NCI-H2227 (cell line): ENCODE measurements at regions not wholly inside any gene's neighbourhood (a gene's known extent, or its start where the extent isn't known, plus 50 kb on each side); places are given as distances from the start of the nearest gene placed in this dataset.
"Not testable (repeated sequence)": the region's sequence is repeated elsewhere in the genome, so short reads cannot be mapped to it uniquely, and the experiment has no call there.

ENCODE experiments used
- DNase-seq: peaks from one replicate; lab custom pipeline; 2025; ENCODE audit not compliant: unreplicated experiment; lab: John Stamatoyannopoulos, UW

DNA sequence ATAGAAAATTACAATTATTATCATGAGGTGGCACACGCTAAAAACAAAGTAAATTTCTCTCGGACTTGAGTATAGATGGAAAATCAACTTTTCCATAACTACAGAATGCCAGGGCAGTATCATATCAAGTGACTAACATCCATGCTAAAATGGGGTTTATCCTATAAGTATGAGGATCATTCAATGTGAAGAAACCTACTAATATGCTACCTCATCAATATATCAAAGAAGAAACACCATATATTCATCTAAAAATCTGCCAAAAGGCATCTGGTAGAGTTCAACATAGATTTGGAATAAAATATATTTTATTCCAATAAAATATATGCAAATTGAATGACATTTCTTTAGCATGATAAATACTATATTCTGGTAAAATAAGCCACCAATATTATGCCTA is 894.4 kb downstream of the MCTP2 start:
- no peak for DNase-seq

DNA sequence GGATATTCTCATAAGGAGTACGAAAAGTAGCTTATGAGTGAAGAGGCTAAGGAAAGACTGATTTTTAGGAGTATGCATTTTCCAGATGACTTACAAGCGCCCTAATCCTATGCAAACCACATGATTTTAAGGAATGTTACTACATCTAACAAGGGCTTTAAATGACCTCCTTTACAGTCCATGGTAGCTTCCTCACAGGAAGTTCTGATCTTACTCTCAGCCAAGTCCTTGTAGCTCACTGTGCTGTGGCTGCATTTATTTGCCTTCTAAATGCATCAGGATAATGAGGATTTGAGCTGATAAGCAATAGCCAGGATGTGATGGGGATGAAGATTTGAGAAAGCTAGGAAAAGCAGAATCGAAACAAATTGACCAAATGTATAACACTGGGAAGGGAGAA is 896.0 kb downstream of the MCTP2 start:
- no peak for DNase-seq

DNA sequence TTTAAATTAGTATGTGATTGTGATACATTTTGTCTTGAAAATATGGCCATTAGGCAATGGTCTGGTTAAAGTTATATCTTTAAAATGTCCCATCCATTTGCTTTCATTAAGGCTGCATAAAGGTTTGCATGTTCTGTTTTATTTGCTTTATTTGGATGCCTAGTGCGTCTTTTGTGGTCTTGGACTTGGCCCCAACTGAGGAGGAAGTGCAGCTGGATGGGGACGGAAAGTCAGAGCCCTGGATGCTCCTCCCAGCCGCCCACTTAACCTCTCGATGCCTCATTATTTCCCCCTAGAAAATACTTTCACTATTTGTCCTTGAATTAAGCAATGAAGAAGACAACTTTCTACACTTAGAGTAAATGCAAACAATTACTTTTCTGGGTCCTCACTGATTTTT is 898.2 kb downstream of the MCTP2 start:
- DNase-seq, result no peak

DNA sequence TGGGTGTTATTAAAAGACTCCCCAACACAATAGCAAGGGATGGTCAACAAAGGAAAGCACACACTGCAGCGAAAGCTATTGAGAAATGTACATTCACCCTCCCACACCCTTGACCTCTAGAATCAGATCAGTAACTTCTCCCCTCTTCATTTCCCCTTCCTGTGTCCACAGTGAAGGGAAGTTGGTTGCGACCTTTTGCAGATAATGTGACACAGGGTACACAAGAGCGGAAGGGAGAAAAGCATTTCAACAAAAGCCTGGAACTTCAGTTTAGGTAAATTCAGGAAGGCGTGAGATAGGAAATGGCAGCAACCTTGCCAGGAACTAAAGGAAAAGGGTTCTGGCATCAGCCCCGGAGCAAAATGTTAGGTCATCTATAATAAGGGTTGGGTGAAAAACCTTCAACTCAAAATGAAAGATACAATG is 899.8 kb downstream of the MCTP2 start:
- no peak for DNase-seq

DNA sequence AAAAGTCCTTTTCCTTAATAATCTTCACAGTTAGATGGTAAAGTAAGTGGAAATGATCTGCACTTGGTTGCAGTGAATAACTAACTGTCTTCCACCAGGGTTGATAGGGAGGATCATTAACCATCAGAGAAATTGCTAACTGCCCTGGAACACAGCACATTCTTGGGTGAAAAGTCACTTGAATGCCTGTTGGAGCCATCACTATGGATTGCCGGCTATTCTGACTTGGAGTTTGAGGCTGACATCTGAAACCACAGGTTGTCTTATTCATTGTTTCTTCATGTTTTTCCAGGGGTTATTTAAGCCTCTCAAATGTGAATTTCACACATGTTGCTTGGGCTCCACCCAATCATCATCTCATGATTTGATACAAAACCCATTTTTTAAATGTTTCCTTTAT is 901.4 kb downstream of the MCTP2 start:
- DNase-seq, result no peak

DNA sequence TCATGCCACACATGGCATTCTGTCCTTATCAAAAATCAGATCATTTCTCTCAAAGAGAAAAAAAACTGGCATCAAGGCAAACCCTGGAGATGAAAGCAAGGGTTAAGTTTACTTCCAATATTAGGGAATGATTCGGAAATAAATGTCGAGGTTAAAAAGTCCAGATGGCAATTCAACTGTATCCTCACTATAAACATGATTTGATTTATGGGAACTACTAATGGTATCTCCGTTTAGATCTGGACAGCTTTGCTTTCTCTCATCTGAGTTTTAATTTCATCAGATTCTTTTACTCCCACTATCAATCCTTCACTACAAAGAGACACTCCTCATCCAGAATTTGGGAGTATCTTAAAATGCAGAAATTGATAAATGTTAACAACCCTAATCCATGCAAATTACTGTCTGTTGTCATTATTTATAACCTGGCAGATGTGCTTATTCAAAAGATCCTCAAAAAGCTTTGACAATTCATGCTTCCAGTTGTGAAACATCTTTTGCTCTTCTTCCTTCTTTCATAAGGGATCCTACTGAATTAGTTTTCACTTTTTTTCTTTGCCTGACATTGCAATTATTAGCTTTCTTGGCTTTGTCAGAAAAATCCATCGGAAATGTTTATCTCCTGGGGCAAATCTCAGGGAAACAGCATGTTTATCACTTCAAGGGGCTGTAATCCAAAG is 903.2 kb downstream of the MCTP2 start:
- no peak for DNase-seq

GRCh38 chr15:95138604-95139270 is 907.4 kb downstream of the MCTP2 start:
- no peak for DNase-seq

DNA sequence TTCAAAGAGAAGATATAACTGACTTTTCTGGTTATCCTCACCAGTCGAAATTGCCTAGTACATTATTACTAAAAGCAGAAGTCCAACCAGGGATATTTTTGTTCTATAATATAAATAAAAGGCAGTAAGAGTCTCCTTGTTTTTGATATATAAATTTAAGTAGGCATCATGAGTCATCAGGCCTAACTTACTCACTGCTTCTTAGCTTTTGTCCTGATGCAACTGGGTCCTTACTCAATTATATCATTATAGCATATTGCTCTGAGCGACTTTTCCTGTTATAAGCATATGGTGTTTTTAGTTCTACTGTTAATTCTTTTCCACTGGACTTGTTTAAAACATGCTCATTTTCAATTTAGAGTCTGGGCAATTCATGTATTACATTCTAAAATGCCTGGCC is 910.1 kb downstream of the MCTP2 start:
- no peak for DNase-seq

DNA sequence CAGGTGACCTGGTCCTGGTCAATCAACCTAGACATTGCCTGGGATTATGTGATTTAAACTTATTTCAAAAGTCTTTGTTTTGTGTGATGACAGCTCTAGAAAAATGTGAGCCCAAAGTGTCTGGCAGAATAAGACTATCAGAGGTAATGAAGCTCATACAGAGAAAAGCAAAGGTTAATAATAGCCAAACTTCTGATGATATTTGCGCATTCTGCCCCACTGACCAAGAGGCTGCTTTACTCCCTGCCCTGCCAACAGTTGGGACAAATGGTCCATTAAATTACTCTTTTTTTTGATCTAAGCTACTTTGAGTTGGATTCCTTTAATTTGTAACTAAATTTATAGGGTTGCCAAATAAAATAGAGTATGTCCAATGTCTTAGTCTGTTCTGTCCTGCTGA is 911.2 kb downstream of the MCTP2 start:
- DNase-seq, result no peak

DNA sequence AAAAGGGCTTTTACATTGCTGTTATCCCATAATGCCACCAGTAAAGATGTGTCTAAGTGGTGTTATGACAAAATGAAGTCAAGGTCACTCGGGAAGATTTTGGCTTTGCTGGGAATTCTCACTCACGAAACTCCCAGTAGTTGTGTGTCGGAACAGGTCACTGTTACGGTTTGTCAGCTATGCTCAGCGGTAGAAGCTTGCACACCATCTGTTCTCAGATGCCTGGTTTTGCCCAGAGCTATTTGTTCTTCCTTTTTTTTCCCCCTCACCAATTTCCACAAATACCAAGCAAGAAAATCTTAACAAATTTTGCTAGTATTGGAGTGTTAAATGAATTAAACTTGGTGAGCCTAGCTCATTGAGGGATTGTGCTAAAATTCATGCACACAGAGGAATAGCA is 915.1 kb downstream of the MCTP2 start:
- no peak for DNase-seq

- no peak for DNase-seq
Observed at GRCh38 chr15:95148183-95148582, 916.8 kb downstream of the MCTP2 start.

DNA sequence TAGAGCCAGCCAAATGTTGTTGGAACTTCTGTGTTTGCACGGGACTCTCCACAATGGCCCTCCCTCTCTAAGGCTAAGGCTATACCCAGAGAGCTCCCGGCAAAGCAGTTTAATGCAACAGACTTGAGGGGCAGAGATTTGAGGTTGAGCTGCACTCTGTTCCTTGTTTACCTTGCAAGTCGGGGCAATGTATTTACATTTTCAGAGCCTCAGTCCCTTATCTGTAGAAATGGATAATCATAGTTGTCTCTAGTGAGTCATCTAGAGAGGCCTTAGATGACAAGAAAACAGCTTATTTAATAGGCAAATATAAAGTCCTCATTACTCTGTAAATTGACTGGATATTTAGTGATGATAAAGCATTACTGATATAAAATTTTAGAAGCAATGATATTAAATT is 917.7 kb downstream of the MCTP2 start:
- no peak for DNase-seq

- DNase-seq, result no peak
Observed at GRCh38 chr15:95149771-95150170, 918.4 kb downstream of the MCTP2 start.

GRCh38 chr15:95150466-95150865 is 919.1 kb downstream of the MCTP2 start:
- no peak for DNase-seq

DNA sequence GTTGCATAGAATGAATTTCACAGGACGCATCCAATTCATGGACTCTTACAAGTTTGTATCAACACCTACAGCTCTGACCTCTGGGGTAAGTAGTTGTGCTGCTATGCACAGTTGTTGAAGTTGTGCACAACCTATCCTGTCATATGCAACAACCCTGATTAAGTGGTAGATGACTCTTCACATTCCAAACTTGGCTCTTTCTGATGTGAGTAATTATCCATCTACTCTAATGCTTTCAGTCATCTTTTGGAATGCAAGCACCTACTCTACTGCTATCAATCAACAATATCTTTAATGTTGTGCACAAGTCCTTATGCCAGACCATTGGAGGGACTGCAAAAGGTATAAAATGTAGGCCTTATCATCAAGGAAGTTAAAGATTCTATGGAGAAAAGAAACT is 921.4 kb downstream of the MCTP2 start:
- no peak for DNase-seq

GRCh38 chr15:95153201-95153600 is 921.8 kb downstream of the MCTP2 start:
- not testable (repeated sequence) for DNase-seq

DNA sequence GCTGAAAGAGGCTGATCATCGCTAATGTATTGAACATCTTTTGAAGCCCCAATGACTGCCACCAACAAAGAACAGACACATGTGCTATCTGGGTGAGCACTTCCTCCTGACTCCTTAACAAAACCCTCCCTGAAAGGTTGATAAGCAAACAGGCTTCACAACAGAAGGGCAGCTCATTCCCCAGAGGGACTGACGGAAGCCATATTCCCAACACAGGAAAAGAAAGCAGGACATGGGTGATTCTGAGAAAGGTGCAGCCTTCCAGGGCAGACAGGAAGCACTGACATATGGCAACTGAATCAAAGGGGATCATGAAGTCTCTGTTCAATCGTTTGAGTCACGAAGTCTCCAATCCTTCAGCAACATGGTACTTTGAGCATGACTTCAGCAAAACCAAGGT is 929.0 kb downstream of the MCTP2 start:
- DNase-seq, result no peak

DNA sequence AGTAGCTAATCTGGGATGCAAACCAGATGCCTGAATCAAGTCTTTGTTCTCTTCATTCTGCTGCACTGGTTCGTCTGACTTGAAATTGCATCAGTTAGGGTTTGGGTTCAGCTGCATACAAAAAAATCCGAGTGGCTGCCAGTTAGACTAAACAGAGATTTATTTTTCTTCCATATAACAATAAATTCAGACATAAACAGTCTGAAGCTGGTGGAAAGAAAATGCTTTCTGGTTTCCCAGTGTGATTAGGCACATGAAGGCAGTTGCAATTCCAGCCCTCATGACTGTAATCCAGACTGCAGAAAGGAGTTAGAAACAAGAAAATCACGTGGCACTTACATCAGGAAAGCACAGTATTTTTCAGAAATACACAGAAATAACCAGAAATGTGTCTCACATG is 930.7 kb downstream of the MCTP2 start:
- DNase-seq, result no peak

DNA sequence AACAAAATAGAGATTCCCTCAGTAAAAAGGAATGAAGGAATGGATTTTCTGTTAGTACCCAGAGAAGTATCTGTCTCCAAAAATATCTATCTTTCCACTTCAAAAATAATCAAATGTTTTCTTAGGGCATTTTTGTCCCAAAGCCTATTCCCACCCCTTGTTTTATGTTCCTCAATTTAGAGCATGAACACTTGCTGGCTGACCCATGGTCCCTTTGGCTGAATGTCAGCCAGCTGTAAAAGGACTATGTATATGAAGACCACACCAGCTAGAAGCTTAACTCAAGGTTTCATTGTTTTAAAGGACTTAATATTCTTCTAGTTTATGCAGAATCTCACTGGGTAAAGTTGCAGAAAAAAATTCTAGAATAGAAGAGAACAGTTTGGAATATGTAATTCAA is 931.2 kb downstream of the MCTP2 start:
- no peak for DNase-seq

- DNase-seq, result no peak
Observed at GRCh38 chr15:95162967-95163531, 931.7 kb downstream of the MCTP2 start.

DNA sequence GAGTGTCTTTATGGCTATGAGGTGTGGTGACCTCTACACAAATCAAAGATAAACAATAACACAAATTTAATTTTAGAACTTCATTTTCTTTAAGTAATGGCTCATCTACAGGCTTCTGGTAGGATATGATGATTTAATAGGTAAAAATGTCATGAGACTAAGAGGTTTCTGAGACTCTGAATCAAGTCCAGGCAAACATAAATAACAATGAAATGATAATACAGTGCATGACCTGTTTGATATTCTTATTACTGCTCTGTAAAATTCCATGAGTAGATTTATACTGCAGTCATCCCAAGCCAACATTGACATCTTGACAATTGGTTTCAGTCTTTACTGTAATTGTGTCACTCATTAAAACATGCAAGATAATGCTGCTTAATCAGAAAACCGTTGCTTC is 936.8 kb downstream of the MCTP2 start:
- DNase-seq, result no peak

GRCh38 chr15:95168951-95169431 is 937.6 kb downstream of the MCTP2 start:
- no peak for DNase-seq
